Superior temporal gyrus (tissue), 1 donor: ENCODE measurements at regions not wholly inside any gene's neighbourhood (a gene's known extent, or its start where the extent isn't known, plus 50 kb on each side); places are given as distances from the start of the nearest gene placed in this dataset.
A peak's percentile ranks its signal among the peaks of the same experiment; 100 is the strongest.
"Not testable (repeated sequence)": the region's sequence is repeated elsewhere in the genome, so short reads cannot be mapped to it uniquely, and the experiment has no call there.

Source experiments
- DNase-seq: peaks from one replicate; pipeline ENCODE4 v3.0.0-alpha.2; 2016; ENCODE audit errors: extremely low spot score

GRCh38 chr11:90585491-90585890, 362.6 kb upstream of the CHORDC1 start:
- DNase-seq, result no peak

GRCh38 chr11:90582999-90583398, 360.1 kb upstream of the CHORDC1 start:
- DNase-seq, result not testable (repeated sequence)

DNA sequence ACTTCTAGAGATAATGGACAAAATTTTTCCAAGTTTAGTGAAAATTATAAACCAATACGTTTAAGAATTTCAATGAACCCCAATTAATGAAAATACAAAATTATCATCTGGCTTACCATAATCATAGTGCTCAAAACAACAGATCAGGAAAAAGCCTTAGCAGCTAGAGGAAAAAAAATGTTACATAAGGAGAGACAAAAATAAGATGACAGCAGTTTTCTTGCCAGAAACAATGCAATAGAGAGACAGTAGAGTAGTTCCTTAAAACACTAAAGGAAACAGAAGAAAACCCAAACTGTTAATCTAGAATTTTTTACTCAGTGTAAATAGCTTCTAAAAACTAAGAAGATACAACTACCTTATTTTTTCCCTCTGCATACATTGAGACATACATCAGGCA, 341.7 kb upstream of the CHORDC1 start:
- DNase-seq, result peak; percentile 76

DNA sequence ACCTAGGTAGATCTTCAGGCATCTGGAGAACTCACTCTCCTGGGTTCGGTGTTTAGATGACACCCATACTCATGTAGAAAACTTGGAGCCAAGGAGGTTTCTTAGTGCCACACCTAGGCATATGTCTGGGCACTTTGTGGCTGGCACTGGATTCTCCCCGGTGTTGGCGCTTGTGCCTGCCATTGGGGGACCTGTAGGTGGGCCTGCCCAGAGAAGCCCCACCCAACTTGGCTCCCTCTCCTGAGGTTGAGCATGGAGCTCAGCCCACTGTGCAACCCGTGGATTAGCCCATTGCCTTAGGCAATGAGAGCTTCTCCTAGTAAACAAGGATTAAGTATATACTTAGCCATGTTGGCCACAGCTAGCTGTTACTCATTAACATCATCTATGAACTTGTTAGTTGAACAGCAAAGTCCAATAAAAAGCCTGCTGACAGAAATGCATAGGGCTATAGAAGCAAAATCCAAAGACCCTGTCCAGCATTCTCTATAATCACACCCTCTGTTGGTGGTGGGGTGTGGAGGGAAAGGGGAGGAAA, 335.5 kb upstream of the CHORDC1 start:
- no peak for DNase-seq

DNA sequence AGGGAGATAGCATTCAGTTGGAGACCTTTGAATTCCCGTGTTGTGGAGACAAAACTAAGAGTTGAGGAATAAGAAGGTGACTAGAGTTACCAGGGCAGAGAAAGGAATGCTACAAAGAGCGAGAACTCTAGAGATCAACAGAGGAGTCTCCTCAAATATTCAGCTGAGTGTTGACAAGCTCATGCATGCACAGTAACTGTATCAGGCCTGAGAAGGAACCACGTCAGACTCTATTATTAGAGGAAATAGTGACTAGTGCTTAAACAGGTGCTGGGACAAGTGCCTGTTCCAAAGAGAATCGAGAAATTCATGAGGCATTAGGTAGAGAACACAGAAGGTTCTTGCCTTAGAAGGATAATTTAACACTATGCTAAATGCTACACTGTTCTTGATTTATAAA, 333.8 kb upstream of the CHORDC1 start:
- DNase-seq, result no peak

GRCh38 chr11:90556026-90556425, 333.2 kb upstream of the CHORDC1 start:
- DNase-seq, result no peak

- DNase-seq, result no peak
These were observed 332.6 kb upstream of the CHORDC1 start for GRCh38 chr11:90555477-90555876.

- no peak for DNase-seq
These were observed 319.2 kb upstream of the CHORDC1 start for GRCh38 chr11:90542092-90542491.

DNA sequence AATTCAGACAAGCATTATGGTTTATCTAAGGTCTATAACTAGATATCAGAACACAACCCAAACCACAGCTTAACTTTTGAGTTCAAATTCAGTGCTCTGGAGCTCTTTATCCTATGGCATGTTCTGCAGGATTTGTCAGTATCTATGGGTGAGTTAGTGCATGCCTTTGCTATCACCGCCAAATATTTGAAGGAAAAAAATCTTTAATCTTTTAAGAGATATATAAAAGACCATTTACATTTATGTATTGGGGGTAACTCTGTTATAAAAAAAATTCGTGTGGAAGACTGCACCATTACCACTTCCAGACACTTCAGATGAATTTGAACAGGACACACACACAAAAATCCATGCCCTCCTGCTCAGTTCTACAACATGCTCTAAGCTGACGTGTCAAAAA, 313.5 kb upstream of the CHORDC1 start:
- DNase-seq, result no peak

DNA sequence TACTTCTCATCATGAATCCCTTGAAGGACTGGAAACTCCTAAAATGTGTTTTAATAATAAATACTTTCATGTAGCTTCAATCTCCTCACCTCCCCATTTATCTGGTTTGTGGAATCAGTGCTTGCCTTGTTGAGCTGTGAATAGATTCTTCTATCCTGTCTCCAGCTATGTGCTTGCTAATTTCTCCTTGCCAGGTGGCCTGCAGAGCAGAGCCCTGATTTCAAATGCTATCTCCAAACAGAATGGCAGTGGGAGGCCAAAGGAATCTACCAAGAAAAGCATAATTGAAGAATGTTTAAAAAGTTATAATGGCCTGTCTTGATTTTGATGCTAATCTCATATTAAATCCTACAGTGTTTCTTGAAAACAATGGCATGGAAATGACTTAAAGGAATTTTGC, 309.3 kb upstream of the CHORDC1 start:
- DNase-seq, result no peak

DNA sequence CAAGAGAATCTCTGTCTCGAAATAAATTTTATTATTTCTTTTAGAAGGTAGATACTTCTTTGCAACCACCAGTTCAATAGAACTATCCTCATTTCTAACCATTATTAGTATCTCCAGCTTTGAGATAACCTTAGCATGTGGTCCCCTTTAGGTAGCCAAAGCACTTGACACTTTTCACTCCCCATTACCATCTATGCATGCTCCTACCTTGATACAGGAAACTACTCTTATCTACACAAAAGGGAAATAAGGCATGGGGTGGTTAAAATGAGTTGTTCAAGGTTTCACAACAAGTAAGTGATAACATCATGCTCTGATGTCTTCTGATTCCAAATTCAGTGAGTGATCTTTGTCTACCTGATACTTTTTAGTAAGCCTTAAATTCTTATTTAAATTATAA, 308.2 kb upstream of the CHORDC1 start:
- DNase-seq, result no peak

GRCh38 chr11:90525962-90526361, 303.1 kb upstream of the CHORDC1 start:
- no peak for DNase-seq

DNA sequence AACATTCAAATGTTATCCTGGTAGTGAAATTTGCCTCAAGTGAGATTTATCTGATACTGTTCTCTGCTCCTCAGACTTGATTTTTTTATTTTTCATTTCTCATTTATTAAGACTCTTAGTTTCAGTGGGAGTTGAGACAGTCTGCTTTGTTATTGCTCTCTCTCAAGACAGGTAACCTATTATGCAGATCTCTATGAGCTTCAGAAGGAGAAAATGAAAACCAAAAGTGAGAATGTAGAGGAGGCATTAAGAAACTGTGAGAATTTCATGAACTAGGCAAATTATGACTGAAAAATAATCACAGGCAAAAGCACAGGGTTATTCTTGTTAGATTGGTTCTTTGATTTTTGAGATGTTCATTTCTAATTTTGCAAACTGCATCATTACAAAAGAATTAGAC, 290.0 kb upstream of the CHORDC1 start:
- no peak for DNase-seq

GRCh38 chr11:90510839-90511238, 288.0 kb upstream of the CHORDC1 start:
- DNase-seq, result peak; percentile 27

DNA sequence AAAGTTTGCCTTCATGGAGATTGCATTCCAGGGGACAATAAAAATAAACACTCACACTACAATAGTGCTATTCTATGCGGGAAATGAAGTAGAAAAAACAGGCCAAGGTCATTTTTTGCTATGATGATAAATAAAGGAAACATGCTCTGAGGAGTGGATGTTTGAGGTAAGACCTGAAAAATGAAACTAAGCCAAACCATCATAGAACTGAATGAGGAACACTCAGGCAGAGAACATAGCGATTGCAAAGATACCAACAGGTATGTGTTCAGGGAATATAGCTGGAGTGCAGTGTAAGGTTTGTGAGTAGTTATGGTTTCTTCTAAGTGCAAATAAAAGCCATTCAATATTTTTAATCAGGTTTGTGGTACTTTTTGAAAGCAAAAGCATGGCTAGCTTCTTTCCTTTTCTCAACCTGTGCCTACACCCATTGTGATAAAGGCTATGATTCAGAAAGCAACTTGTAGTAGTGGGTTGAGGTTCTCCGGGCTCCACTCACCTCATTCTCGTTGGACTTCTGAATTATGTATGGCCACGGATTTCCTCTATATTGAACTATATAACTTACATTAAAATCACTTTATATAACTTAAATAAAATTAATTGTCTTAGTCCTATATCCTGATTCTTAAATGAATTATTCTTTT, 278.2 kb upstream of the CHORDC1 start:
- no peak for DNase-seq

DNA sequence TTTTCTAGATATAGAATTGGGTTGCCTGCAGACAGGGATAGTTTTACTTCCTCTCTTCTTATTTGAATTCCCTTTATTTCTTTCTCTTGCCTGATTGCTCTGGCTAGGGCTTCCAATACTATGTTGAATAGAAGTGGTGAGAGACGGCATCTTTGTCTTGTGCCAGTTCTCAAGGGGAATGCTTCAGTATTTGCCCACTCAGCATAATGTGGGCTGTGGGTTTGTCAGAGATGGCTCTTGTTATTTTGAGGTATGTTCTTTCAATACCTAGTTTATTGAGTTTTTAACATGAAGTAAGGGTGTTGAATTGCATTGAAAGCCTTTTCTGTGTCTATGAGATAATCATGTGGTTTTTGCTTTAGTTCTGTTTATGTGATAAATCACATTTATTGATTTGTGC, 273.9 kb upstream of the CHORDC1 start:
- DNase-seq, result no peak

GRCh38 chr11:90493379-90493778, 270.5 kb upstream of the CHORDC1 start:
- DNase-seq, result no peak

DNA sequence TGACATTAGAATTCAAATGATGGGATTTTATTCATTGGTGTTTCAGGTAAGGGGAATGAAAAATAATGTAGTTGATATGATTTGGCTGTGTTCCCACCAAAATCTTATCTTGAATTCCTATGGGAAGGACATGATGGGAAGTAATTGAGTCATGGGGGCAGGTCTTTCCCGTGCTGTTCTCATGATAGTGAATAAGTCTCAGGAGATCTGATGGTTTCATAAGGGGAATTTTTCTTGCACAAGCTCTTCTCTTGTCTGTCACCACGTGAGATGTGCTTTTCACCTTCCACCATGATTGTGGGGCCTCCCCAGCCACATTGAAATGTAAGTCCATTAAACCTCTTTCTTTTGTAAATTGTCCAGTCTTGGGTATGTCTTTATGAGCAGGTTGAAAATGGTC, 268.6 kb upstream of the CHORDC1 start:
- DNase-seq, result no peak

DNA sequence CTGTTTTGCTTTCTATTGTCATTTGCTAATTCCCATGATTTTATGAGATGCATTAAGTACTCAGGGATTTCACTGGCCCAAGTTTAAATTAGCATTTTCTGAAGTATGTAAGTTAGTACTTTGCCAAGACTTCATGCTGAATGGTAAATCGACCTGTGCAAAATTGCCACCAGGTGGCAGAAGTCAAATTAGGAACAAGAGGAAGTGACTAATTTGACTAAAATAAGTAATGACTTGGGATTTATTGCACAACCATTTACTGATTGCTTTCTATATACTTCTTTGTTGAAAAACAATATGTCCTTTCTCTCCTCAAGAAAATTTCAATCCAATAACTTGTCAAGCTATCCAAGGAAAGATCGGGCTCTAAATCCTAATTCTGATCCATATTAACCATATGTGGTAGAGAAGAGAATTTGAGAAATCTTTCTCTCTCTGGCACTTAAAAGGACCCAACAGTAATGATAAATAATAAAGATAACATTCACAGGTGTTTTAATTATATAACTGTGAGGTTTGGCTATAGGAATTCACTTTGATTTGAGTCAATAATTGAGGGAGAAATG, 253.7 kb upstream of the CHORDC1 start:
- DNase-seq, result peak; percentile 46

DNA sequence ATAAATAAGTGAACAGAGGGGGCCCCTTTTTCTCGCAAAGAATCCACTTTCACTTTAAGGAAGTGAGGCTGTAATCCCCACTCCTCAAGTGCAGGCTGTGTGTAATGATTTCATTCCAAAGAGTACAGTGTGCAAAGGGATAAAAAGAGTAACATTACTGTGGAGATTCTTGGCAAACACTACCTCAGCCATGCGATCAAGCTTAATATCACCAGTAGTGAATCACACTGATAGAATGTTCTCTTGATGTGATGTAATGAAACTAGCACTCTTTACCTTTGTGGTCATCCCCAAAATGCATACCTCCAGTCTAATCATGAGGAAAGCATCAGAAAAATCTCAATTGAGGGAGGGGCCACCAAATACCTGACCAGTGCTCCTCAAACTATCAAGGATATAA, 246.1 kb upstream of the CHORDC1 start:
- no peak for DNase-seq

DNA sequence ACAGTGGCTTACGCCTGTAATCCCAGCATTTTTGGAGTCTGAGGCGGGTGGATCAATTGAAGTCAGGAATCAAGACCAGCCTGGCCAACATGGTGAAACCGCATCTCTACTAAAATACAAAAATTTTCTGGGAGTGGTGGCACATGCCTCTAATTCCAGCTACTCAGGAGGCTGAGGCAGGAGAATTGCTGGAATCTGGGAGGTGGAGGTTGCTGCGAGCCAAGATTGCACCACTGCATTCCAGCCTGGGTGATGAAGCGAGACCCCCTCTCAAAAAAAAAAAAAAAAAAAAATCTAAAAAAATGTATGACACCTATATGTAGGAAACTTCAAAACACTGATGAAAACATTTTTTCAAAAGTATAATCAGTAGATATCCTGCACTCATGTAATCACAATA, 242.7 kb upstream of the CHORDC1 start:
- DNase-seq, result no peak

GRCh38 chr11:90455347-90455920, 232.6 kb upstream of the CHORDC1 start:
- DNase-seq, result not testable (repeated sequence)

- DNase-seq, result no peak
These were observed 230.7 kb upstream of the CHORDC1 start for GRCh38 chr11:90453525-90453924.
